ENCODE measurements at regions not wholly inside any gene's neighbourhood (a gene's known extent, or its start where the extent isn't known, plus 50 kb on each side); places are given as distances from the start of the nearest gene placed in this dataset.

- Histone ChIP-seq H3K4me1 (ENCODE audit: control insufficient read depth, insufficient read depth, low read length) (no peaks in the 10 kb centered on the region), H3K4me3 (ENCODE audit: insufficient read depth, low read depth, low read length) (no peak overlapping the region), H3K36me3 (ENCODE audit: control insufficient read depth, insufficient read depth, low read length) (no peaks in the 10 kb centered on the region), H3K27me3 (ENCODE audit: control insufficient read depth, insufficient read depth, low read length, poor library complexity, severe bottlenecking) (no peaks in the 10 kb centered on the region), H3K9me3 (ENCODE audit: control insufficient read depth, low read length) (peaks cover 3% of the 10 kb centered on the region), H3K27ac (ENCODE audit: insufficient read depth, low read depth, low read length, poor library complexity, severe bottlenecking) (no peak overlapping the region)
- 91 to 92% methylated on average over 5 of the region's 5 CpGs for WGBS, 2 experiments
Measured at GRCh38 chr2:239884051-239884405, 141.1 kb downstream of the NDUFA10 start.

- H3K9me3 ChIP-seq (ENCODE audit: control insufficient read depth, low read length), result peaks cover 3% of the 10 kb centered on the region
- 86% methylated on average over 12 of the region's 12 CpGs for WGBS, 2 experiments
Measured at GRCh38 chr2:239883326-239884050, 141.7 kb downstream of the NDUFA10 start.

GRCh38 chr2:239882781-239883180, 142.4 kb downstream of the NDUFA10 start:
- WGBS, 2 experiments, result 88 to 91% methylated on average over 4 of the region's 4 CpGs
- H3K27me3 ChIP-seq (ENCODE audit: control insufficient read depth, insufficient read depth, low read length, poor library complexity, severe bottlenecking), result no peaks in the 10 kb centered on the region
- peaks cover 3% of the 10 kb centered on the region for H3K9me3 ChIP-seq (ENCODE audit: control insufficient read depth, low read length)
- H3K4me3 ChIP-seq (ENCODE audit: insufficient read depth, low read depth, low read length), result no peak overlapping the region
- H3K4me1 ChIP-seq (ENCODE audit: control insufficient read depth, insufficient read depth, low read length), result no peaks in the 10 kb centered on the region
- H3K27ac ChIP-seq (ENCODE audit: insufficient read depth, low read depth, low read length, poor library complexity, severe bottlenecking), result no peak overlapping the region
- no peaks in the 10 kb centered on the region for H3K36me3 ChIP-seq (ENCODE audit: control insufficient read depth, insufficient read depth, low read length)

More at GRCh38 chr2:239883326-239884050, 141.7 kb downstream of the NDUFA10 start:
- Histone ChIP-seq H3K36me3 (ENCODE audit: control insufficient read depth, insufficient read depth, low read length) (no peaks in the 10 kb centered on the region), H3K4me3 (ENCODE audit: insufficient read depth, low read depth, low read length) (no peak overlapping the region), H3K27me3 (ENCODE audit: control insufficient read depth, insufficient read depth, low read length, poor library complexity, severe bottlenecking) (no peaks in the 10 kb centered on the region), H3K27ac (ENCODE audit: insufficient read depth, low read depth, low read length, poor library complexity, severe bottlenecking) (no peak overlapping the region), H3K4me1 (ENCODE audit: control insufficient read depth, insufficient read depth, low read length) (no peaks in the 10 kb centered on the region)

- H3K27ac ChIP-seq (ENCODE audit: insufficient read depth, low read depth, low read length, poor library complexity, severe bottlenecking), result no peak overlapping the region
- H3K9me3 ChIP-seq (ENCODE audit: control insufficient read depth, low read length), result peaks cover 3% of the 10 kb centered on the region
- 35 to 36% methylated on average over 5 of the region's 5 CpGs for WGBS, 2 experiments
- H3K4me3 ChIP-seq (ENCODE audit: insufficient read depth, low read depth, low read length), result no peak overlapping the region
- H3K36me3 ChIP-seq (ENCODE audit: control insufficient read depth, insufficient read depth, low read length), result no peaks in the 10 kb centered on the region
- no peaks in the 10 kb centered on the region for H3K27me3 ChIP-seq (ENCODE audit: control insufficient read depth, insufficient read depth, low read length, poor library complexity, severe bottlenecking)
- H3K4me1 ChIP-seq (ENCODE audit: control insufficient read depth, insufficient read depth, low read length), result no peaks in the 10 kb centered on the region
Measured at GRCh38 chr2:239882331-239882732, 142.8 kb downstream of the NDUFA10 start.

- no peaks in the 10 kb centered on the region for H3K27me3 ChIP-seq (ENCODE audit: control insufficient read depth, insufficient read depth, low read length, poor library complexity, severe bottlenecking)
- no peaks in the 10 kb centered on the region for H3K4me1 ChIP-seq (ENCODE audit: control insufficient read depth, insufficient read depth, low read length)
- H3K27ac ChIP-seq (ENCODE audit: insufficient read depth, low read depth, low read length, poor library complexity, severe bottlenecking), result no peak overlapping the region
- 90 to 91% methylated on average over 17 of the region's 17 CpGs for WGBS, 2 experiments
- no peak overlapping the region for H3K4me3 ChIP-seq (ENCODE audit: insufficient read depth, low read depth, low read length)
- H3K36me3 ChIP-seq (ENCODE audit: control insufficient read depth, insufficient read depth, low read length), result no peaks in the 10 kb centered on the region
- H3K9me3 ChIP-seq (ENCODE audit: control insufficient read depth, low read length), result peaks cover 3% of the 10 kb centered on the region
Measured at GRCh38 chr2:239881561-239882320, 143.4 kb downstream of the NDUFA10 start.

- no peak overlapping the region for H3K27ac ChIP-seq (ENCODE audit: insufficient read depth, low read depth, low read length, poor library complexity, severe bottlenecking)
- H3K4me3 ChIP-seq (ENCODE audit: insufficient read depth, low read depth, low read length), result no peak overlapping the region
- no peaks in the 10 kb centered on the region for H3K36me3 ChIP-seq (ENCODE audit: control insufficient read depth, insufficient read depth, low read length)
- no peaks in the 10 kb centered on the region for H3K27me3 ChIP-seq (ENCODE audit: control insufficient read depth, insufficient read depth, low read length, poor library complexity, severe bottlenecking)
- peaks cover 3% of the 10 kb centered on the region for H3K9me3 ChIP-seq (ENCODE audit: control insufficient read depth, low read length)
- H3K4me1 ChIP-seq (ENCODE audit: control insufficient read depth, insufficient read depth, low read length), result no peaks in the 10 kb centered on the region
- WGBS, 2 experiments, result 90 to 91% methylated on average over 10 of the region's 10 CpGs
Measured at GRCh38 chr2:239881031-239881471, 144.1 kb downstream of the NDUFA10 start.

GRCh38 chr2:239880396-239880795, 144.7 kb downstream of the NDUFA10 start:
- H3K9me3 ChIP-seq (ENCODE audit: control insufficient read depth, low read length), result peaks cover 3% of the 10 kb centered on the region
- H3K4me1 ChIP-seq (ENCODE audit: control insufficient read depth, insufficient read depth, low read length), result no peaks in the 10 kb centered on the region
- no peaks in the 10 kb centered on the region for H3K27me3 ChIP-seq (ENCODE audit: control insufficient read depth, insufficient read depth, low read length, poor library complexity, severe bottlenecking)
- no peak overlapping the region for H3K4me3 ChIP-seq (ENCODE audit: insufficient read depth, low read depth, low read length)
- H3K27ac ChIP-seq (ENCODE audit: insufficient read depth, low read depth, low read length, poor library complexity, severe bottlenecking), result no peak overlapping the region
- H3K36me3 ChIP-seq (ENCODE audit: control insufficient read depth, insufficient read depth, low read length), result no peaks in the 10 kb centered on the region
- WGBS, 2 experiments, result 91 to 96% methylated on average over 3 of the region's 3 CpGs

- Histone ChIP-seq H3K9me3 (ENCODE audit: control insufficient read depth, low read length) (no peaks in the 10 kb centered on the region), H3K36me3 (ENCODE audit: control insufficient read depth, insufficient read depth, low read length) (no peaks in the 10 kb centered on the region), H3K27me3 (ENCODE audit: control insufficient read depth, insufficient read depth, low read length, poor library complexity, severe bottlenecking) (no peaks in the 10 kb centered on the region), H3K4me3 (ENCODE audit: insufficient read depth, low read depth, low read length) (no peak overlapping the region), H3K4me1 (ENCODE audit: control insufficient read depth, insufficient read depth, low read length) (no peaks in the 10 kb centered on the region), H3K27ac (ENCODE audit: insufficient read depth, low read depth, low read length, poor library complexity, severe bottlenecking) (no peak overlapping the region)
- 92 to 98% methylated on average over 11 of the region's 11 CpGs for WGBS, 2 experiments
Measured at GRCh38 chr2:239879423-239880084, 145.6 kb downstream of the NDUFA10 start.

- no peaks in the 10 kb centered on the region for H3K36me3 ChIP-seq (ENCODE audit: control insufficient read depth, insufficient read depth, low read length)
- H3K9me3 ChIP-seq (ENCODE audit: control insufficient read depth, low read length), result no peaks in the 10 kb centered on the region
- 91 to 93% methylated on average over 5 of the region's 5 CpGs for WGBS, 2 experiments
- H3K4me1 ChIP-seq (ENCODE audit: control insufficient read depth, insufficient read depth, low read length), result no peaks in the 10 kb centered on the region
- H3K27me3 ChIP-seq (ENCODE audit: control insufficient read depth, insufficient read depth, low read length, poor library complexity, severe bottlenecking), result no peaks in the 10 kb centered on the region
- H3K27ac ChIP-seq (ENCODE audit: insufficient read depth, low read depth, low read length, poor library complexity, severe bottlenecking), result no peak overlapping the region
- no peak overlapping the region for H3K4me3 ChIP-seq (ENCODE audit: insufficient read depth, low read depth, low read length)
Measured at GRCh38 chr2:239878686-239879085, 146.5 kb downstream of the NDUFA10 start.

GRCh38 chr2:239876948-239877289, 148.2 kb downstream of the NDUFA10 start:
- Histone ChIP-seq H3K4me3 (ENCODE audit: insufficient read depth, low read depth, low read length) (no peak overlapping the region), H3K27ac (ENCODE audit: insufficient read depth, low read depth, low read length, poor library complexity, severe bottlenecking) (no peak overlapping the region), H3K9me3 (ENCODE audit: control insufficient read depth, low read length) (no peaks in the 10 kb centered on the region), H3K27me3 (ENCODE audit: control insufficient read depth, insufficient read depth, low read length, poor library complexity, severe bottlenecking) (no peaks in the 10 kb centered on the region), H3K4me1 (ENCODE audit: control insufficient read depth, insufficient read depth, low read length) (no peaks in the 10 kb centered on the region), H3K36me3 (ENCODE audit: control insufficient read depth, insufficient read depth, low read length) (no peaks in the 10 kb centered on the region)
- 94 to 98% methylated on average over 5 of the region's 5 CpGs for WGBS, 2 experiments
